CD14-positive monocyte (primary cell): ENCODE measurements at regions not wholly inside any gene's neighbourhood (a gene's known extent, or its start where the extent isn't known, plus 50 kb on each side); places are given as distances from the start of the nearest gene placed in this dataset.

Experiments
- DNase-seq, 3 donors: peaks; one replicate each; pipeline ENCODE4 v3.0.0-alpha.2; 2011 to 2022
- H2AFZ ChIP-seq: 2 replicates; pipeline ENCODE4 v1.6.0; 2012; ENCODE audit warnings: mild to moderate bottlenecking, low read depth, low read length, inconsistent platforms; ENCODE audit not compliant: insufficient read depth, poor library complexity, severe bottlenecking
- H3K27ac ChIP-seq, 2 donors: 1 replicate in 1 of 2; 2 replicates in 1 of 2; pipeline ENCODE4 v1.5.1; 2012 to 2013; ENCODE audit warnings: low read length in 2 of 2, control low read depth in 1 of 2, inconsistent platforms in 1 of 2, low read depth in 1 of 2, mild to moderate bottlenecking in 1 of 2
- H3K27me3 ChIP-seq, 2 donors: one replicate each; pipeline versions ENCODE4 v1.6.0 to v1.6.1; 2011 to 2013; ENCODE audit warnings: low read length in 2 of 2; ENCODE audit not compliant: control insufficient read depth in 2 of 2, insufficient read depth in 2 of 2
- H3K36me3 ChIP-seq, 2 donors: replicated peaks in 1 of 2; 1 replicate in 1 of 2; 2 replicates in 1 of 2; pipeline versions ENCODE4 v1.5.1 to v1.6.1; 2012 to 2013; ENCODE audit warnings: low read length in 2 of 2, control low read depth in 1 of 2, inconsistent platforms in 1 of 2, mild to moderate bottlenecking in 1 of 2; ENCODE audit not compliant: insufficient read depth in 2 of 2, control insufficient read depth in 1 of 2
- H3K4me1 ChIP-seq, 2 donors: 1 replicate in 1 of 2; 2 replicates in 1 of 2; pipeline versions ENCODE4 v1.5.1 to v1.6.1; 2012 to 2013; ENCODE audit warnings: low read length in 2 of 2, control low read depth in 1 of 2, inconsistent platforms in 1 of 2, mild to moderate bottlenecking in 1 of 2, moderate library complexity in 1 of 2; ENCODE audit not compliant: insufficient read depth in 2 of 2, control insufficient read depth in 1 of 2
- H3K4me2 ChIP-seq: replicated peaks from 2 replicates; pipeline ENCODE3; 2012; ENCODE audit warnings: low read length, moderate library complexity, mild to moderate bottlenecking; ENCODE audit not compliant: poor library complexity, severe bottlenecking; ENCODE audit errors: extremely low read depth
- H3K4me3 ChIP-seq, 3 experiments: fragments of 200-600 bp in 1 of 3; sonication (generic) in 1 of 3; replicated peaks in 1 of 3; 1 replicate in 2 of 3; 2 replicates in 1 of 3; pipeline ENCODE4 v1.5.1; 2011 to 2013; ENCODE audit warnings: low read length in 3 of 3, mild to moderate bottlenecking in 3 of 3, control low read depth in 2 of 3, low read depth in 2 of 3, inconsistent platforms in 1 of 3, moderate library complexity in 1 of 3
- H3K79me2 ChIP-seq: 2 replicates; pipeline ENCODE4 v1.6.0; 2012; ENCODE audit warnings: mild to moderate bottlenecking, control low read depth, inconsistent platforms, low read length, moderate library complexity; ENCODE audit not compliant: insufficient read depth
- H3K9ac ChIP-seq: 2 replicates; pipeline ENCODE4 v1.6.0; 2017; ENCODE audit warnings: low read length, mild to moderate bottlenecking; ENCODE audit not compliant: insufficient read depth, poor library complexity, severe bottlenecking
- H3K9me3 ChIP-seq, 2 donors: replicated peaks in 1 of 2; 1 replicate in 1 of 2; 2 replicates in 1 of 2; pipeline versions ENCODE4 v1.5.1 to v1.6.1; 2012 to 2013; ENCODE audit warnings: low read length in 2 of 2, control low read depth in 1 of 2; ENCODE audit not compliant: control insufficient read depth in 1 of 2, insufficient read depth in 1 of 2
- H4K20me1 ChIP-seq: 2 replicates; pipeline ENCODE4 v1.6.0; 2012; ENCODE audit warnings: mild to moderate bottlenecking, low read length, control low read depth, moderate library complexity; ENCODE audit not compliant: insufficient read depth
- H3K27ac Mint-ChIP-seq, 7 donors: one replicate each; pipeline ENCODE4 v1.8.0; 2020; ENCODE audit warnings: mild to moderate bottlenecking in 7 of 7, mixed read lengths in 7 of 7, moderate library complexity in 6 of 7, inconsistent platforms in 2 of 7
- H3K27me3 Mint-ChIP-seq, 3 donors: one replicate each; pipeline ENCODE4 v1.8.0; 2021 to 2022; ENCODE audit warnings: low read depth in 3 of 3, mild to moderate bottlenecking in 3 of 3, mixed read lengths in 3 of 3, moderate library complexity in 3 of 3, inconsistent platforms in 1 of 3
- H3K36me3 Mint-ChIP-seq, 2 donors: one replicate each; pipeline ENCODE4 v1.8.0; 2020; ENCODE audit warnings: mixed read lengths in 2 of 2, inconsistent platforms in 1 of 2, mild to moderate bottlenecking in 1 of 2
- H3K4me1 Mint-ChIP-seq: one replicate; pipeline ENCODE4 v1.8.0; 2020; ENCODE audit warnings: mild to moderate bottlenecking, mixed read lengths
- H3K4me3 Mint-ChIP-seq, 2 donors: one replicate each; pipeline ENCODE4 v1.8.0; 2020; ENCODE audit warnings: mild to moderate bottlenecking in 2 of 2, mixed read lengths in 2 of 2, moderate library complexity in 1 of 2
- H3K9me3 Mint-ChIP-seq, 7 donors: one replicate each; pipeline ENCODE4 v1.8.0; 2020 to 2022; ENCODE audit warnings: mixed read lengths in 7 of 7, mild to moderate bottlenecking in 6 of 7, moderate library complexity in 6 of 7, inconsistent platforms in 2 of 7
- WGBS: methylation state at CpG from one replicate; pipeline ENCODE4 v1.1.5; 2013; ENCODE audit warnings: missing lambda C conversion rate; ENCODE audit not compliant: insufficient coverage; 5-methylcytosine and 5-hydroxymethylcytosine counted together
- intact Hi-C, 2 donors: fragments of 100-400 bp; cut with micrococcal nuclease; formaldehyde crosslinking; loops; one replicate each; pipeline versions ENCODE4 v1.15.0 to v1.15.1; 2023
- TF ChIP-seq, protein P1 (sequence below): fragments of 200-600 bp; IDR thresholded peaks from one replicate; pipeline ENCODE4 v1.8.0; 2022; ENCODE audit warnings: antibody characterized with exemption, mild to moderate bottlenecking

DNA sequence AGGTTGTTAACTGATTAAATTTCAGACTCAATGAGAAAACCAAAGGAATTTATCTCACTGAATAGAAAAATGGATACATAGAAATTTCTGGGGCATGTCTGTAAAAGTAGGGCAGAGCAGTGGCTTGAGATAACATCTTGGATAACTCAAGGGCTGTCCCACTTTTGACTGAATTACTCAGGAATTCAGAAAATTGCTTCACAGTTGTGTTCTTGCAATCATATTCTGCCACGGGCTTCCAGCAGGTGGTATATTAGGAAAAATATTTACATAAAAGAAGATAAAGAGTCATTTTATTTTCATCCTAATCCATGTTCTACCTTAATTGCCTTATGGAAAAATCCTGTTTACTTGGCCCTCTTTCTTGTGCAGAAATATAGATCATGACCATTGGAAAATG is 156.4 kb upstream of the AKIRIN2 start:
- no CpG with 5 or more reads among the region's 1 CpG for WGBS
- intact Hi-C loops: no loop called here
- no peaks in the 10 kb centered on the region for H3K36me3 ChIP-seq
- H3K9ac ChIP-seq: no peak overlapping the region
- no peak overlapping the region for H2AFZ ChIP-seq
- Mint-ChIP-seq H3K4me3 (no peak overlapping the region), H3K9me3 (peaks cover 5 to 24% (median 20%) of the 10 kb centered on the region in 7 donors), H3K27ac (no peak overlapping the region), H3K4me1 (no peaks in the 10 kb centered on the region), H3K36me3 (no peaks in the 10 kb centered on the region), H3K27me3 (peaks cover 0 to 8% (median 6%) of the 10 kb centered on the region in 3 donors)
- no peaks in the 10 kb centered on the region for H4K20me1 ChIP-seq
- H3K27me3 ChIP-seq: no peaks in the 10 kb centered on the region
- H3K4me3 ChIP-seq: no peak overlapping the region
- no peak overlapping the region for H3K4me2 ChIP-seq
- H3K9me3 ChIP-seq: peaks cover 12 to 15% of the 10 kb centered on the region in 2 donors
- TF ChIP-seq, protein P1, sequence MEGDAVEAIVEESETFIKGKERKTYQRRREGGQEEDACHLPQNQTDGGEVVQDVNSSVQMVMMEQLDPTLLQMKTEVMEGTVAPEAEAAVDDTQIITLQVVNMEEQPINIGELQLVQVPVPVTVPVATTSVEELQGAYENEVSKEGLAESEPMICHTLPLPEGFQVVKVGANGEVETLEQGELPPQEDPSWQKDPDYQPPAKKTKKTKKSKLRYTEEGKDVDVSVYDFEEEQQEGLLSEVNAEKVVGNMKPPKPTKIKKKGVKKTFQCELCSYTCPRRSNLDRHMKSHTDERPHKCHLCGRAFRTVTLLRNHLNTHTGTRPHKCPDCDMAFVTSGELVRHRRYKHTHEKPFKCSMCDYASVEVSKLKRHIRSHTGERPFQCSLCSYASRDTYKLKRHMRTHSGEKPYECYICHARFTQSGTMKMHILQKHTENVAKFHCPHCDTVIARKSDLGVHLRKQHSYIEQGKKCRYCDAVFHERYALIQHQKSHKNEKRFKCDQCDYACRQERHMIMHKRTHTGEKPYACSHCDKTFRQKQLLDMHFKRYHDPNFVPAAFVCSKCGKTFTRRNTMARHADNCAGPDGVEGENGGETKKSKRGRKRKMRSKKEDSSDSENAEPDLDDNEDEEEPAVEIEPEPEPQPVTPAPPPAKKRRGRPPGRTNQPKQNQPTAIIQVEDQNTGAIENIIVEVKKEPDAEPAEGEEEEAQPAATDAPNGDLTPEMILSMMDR: no peak
- no peak for DNase-seq
- H3K4me1 ChIP-seq: no peaks in the 10 kb centered on the region
- H3K79me2 ChIP-seq: no peaks in the 10 kb centered on the region
- H3K27ac ChIP-seq: no peak overlapping the region

GRCh38 chr6:87851674-87852299 is 149.8 kb upstream of the AKIRIN2 start:
- 97% methylated on average over 3 of the region's 4 CpGs for WGBS
- H3K4me1 ChIP-seq: no peaks in the 10 kb centered on the region
- no peak for DNase-seq

More at GRCh38 chr6:87851674-87852299, 149.8 kb upstream of the AKIRIN2 start:
- no peaks in the 10 kb centered on the region for H3K36me3 ChIP-seq
- H3K36me3 Mint-ChIP-seq: no peaks in the 10 kb centered on the region
- H3K9me3 ChIP-seq: no peaks in the 10 kb centered on the region
- peaks cover 0 to 3% (median 0%) of the 10 kb centered on the region in 7 donors for H3K9me3 Mint-ChIP-seq
- no peaks in the 10 kb centered on the region for H3K4me1 Mint-ChIP-seq
- TF ChIP-seq, protein P1: no peak
- H3K27me3 ChIP-seq: no peaks in the 10 kb centered on the region
- no peaks in the 10 kb centered on the region for H4K20me1 ChIP-seq
- intact Hi-C loops: no loop called here
- peaks cover 2 to 3% (median 2%) of the 10 kb centered on the region in 3 donors for H3K27me3 Mint-ChIP-seq
- no peak overlapping the region for H3K9ac ChIP-seq
- peak overlapping the region in 1 of 7 donors; percentile 20 for H3K27ac Mint-ChIP-seq
- no peaks in the 10 kb centered on the region for H3K79me2 ChIP-seq
- no peak overlapping the region for H3K4me3 Mint-ChIP-seq
- no peak overlapping the region for H3K4me3 ChIP-seq
- H3K27ac ChIP-seq: no peak overlapping the region
- H2AFZ ChIP-seq: no peak overlapping the region
- no peak overlapping the region for H3K4me2 ChIP-seq
